ENCODE measurements at regions not wholly inside any gene's neighbourhood (a gene's known extent, or its start where the extent isn't known, plus 50 kb on each side); places are given as distances from the start of the nearest gene placed in this dataset.

DNA sequence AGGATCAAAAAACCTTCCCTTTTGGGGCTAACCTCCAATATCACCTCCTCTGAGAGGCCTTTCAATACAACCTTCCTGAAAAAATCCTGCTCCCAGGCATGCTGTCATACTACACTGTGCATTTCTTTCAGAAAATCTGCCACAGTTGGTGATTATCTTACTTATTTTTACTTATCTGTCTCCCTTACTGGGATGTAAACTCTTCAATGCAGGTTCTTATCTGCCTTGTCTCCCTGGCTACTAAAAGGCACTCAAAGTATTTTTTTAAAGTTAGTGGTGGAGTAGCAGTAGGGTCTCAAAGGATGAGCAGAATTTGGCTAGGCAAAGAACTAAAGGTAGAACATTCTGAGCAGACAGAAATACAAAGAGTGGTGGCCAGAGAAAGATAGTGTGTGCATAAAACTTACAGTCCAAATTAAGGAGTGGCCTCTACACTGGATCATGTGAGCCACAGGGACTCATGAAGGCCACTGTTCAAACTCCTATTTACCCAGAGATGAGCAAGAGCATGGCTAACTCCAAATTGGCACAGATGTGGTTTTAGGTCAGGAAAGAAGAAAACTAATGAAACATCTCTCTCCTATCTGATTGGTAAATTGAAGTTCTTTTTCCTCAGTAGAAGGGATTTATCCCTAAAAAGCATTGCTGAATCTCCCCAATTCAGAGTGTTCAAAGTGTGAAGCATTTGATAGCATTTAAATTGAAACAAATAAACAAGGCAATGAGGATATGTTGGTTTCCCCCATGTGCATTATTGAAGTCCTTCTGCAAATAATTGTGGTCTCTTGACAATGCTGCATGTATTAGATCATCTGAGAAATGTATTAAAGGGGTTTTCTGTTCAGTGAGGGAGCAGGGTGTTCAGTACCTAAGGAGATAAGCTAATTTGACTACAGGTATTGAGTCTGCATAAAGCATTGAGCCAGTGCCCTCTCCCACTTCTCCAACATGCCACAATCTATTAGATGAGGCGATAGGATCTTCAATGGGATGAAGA lies 285.5 kb downstream of the MREG start:
- TF ChIP-seq, protein P1, sequence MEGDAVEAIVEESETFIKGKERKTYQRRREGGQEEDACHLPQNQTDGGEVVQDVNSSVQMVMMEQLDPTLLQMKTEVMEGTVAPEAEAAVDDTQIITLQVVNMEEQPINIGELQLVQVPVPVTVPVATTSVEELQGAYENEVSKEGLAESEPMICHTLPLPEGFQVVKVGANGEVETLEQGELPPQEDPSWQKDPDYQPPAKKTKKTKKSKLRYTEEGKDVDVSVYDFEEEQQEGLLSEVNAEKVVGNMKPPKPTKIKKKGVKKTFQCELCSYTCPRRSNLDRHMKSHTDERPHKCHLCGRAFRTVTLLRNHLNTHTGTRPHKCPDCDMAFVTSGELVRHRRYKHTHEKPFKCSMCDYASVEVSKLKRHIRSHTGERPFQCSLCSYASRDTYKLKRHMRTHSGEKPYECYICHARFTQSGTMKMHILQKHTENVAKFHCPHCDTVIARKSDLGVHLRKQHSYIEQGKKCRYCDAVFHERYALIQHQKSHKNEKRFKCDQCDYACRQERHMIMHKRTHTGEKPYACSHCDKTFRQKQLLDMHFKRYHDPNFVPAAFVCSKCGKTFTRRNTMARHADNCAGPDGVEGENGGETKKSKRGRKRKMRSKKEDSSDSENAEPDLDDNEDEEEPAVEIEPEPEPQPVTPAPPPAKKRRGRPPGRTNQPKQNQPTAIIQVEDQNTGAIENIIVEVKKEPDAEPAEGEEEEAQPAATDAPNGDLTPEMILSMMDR (conservative IDR thresholded peaks at IDR 0.05; ENCODE audit: low read length): no peak
- no peak for TF ChIP-seq EZH2phosphoT487 (IDR thresholded peaks at IDR 0.05; ENCODE audit: borderline replicate concordance)
